Activated T-cell treated with anti-CD3 and anti-CD28 coated beads, Interleukin-2, amount 50 U/mL, for 24 hours (primary cell): ENCODE measurements at regions not wholly inside any gene's neighbourhood (a gene's known extent, or its start where the extent isn't known, plus 50 kb on each side); places are given as distances from the start of the nearest gene placed in this dataset.
"Not testable (repeated sequence)": the region's sequence is repeated elsewhere in the genome, so short reads cannot be mapped to it uniquely, and the experiment has no call there.

Source experiments
- DNase-seq: peaks from one replicate; pipeline ENCODE4 v3.0.0-alpha.2; 2020
- H3K27ac Mint-ChIP-seq: 2 replicates; pipeline ENCODE4 v1.8.0; 2020; ENCODE audit warnings: mild to moderate bottlenecking, mixed read lengths
- H3K27me3 Mint-ChIP-seq: 2 replicates; pipeline ENCODE4 v1.8.0; 2020; ENCODE audit warnings: mixed read lengths
- H3K36me3 Mint-ChIP-seq: 2 replicates; pipeline ENCODE4 v1.8.0; 2020; ENCODE audit warnings: low read depth, mixed read lengths
- H3K4me1 Mint-ChIP-seq: 2 replicates; pipeline ENCODE4 v1.8.0; 2020; ENCODE audit warnings: low read depth, mixed read lengths
- H3K4me3 Mint-ChIP-seq: 2 replicates; pipeline ENCODE4 v1.8.0; 2020; ENCODE audit warnings: mild to moderate bottlenecking, moderate library complexity, mixed read lengths
- H3K9me3 Mint-ChIP-seq: 2 replicates; pipeline ENCODE4 v1.8.0; 2020; ENCODE audit warnings: mixed read lengths

- Mint-ChIP-seq H3K4me1 (peaks cover 3% of the 10 kb centered on the region), H3K27ac (no peak overlapping the region), H3K36me3 (no peaks in the 10 kb centered on the region), H3K9me3 (peaks cover 3% of the 10 kb centered on the region), H3K27me3 (peaks cover 4% of the 10 kb centered on the region), H3K4me3 (no peak overlapping the region)
- no peak for DNase-seq
Observed at GRCh38 chr2:2600366-2600765, 269.3 kb upstream of the MYT1L start.

GRCh38 chr2:2599441-2599840 lies 268.4 kb upstream of the MYT1L start:
- DNase-seq = no peak
- Mint-ChIP-seq H3K9me3 (peaks cover 3% of the 10 kb centered on the region), H3K4me1 (peaks cover 3% of the 10 kb centered on the region), H3K27me3 (peaks cover 4% of the 10 kb centered on the region), H3K27ac (no peak overlapping the region), H3K36me3 (no peaks in the 10 kb centered on the region), H3K4me3 (no peak overlapping the region)

DNA sequence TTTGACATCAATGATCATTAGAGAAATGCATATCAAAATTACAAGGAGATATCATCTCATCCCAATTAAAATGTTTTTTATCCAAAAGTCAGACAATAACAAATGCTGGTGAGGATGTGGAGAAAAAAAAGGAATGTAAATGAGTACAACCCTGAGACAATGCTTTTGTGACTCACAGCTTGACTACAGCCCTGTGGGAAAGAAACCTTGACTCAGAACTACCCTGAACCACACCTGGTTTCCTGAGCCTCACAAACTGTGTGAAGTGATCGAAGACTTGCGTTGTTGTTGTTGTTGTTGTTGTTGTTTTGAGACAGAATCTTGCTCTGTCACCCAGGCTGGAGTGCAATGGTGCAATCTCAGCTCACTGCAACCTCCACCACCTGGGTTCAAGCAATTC lies 266.6 kb upstream of the MYT1L start:
- Mint-ChIP-seq H3K9me3 (peaks cover 8% of the 10 kb centered on the region), H3K27me3 (peaks cover 7% of the 10 kb centered on the region), H3K36me3 (no peaks in the 10 kb centered on the region), H3K4me3 (no peak overlapping the region), H3K27ac (no peak overlapping the region), H3K4me1 (peaks cover 3% of the 10 kb centered on the region)
- no peak for DNase-seq

GRCh38 chr2:2591542-2591940 lies 260.5 kb upstream of the MYT1L start:
- no peak for DNase-seq
- Mint-ChIP-seq H3K9me3 (peaks cover 8% of the 10 kb centered on the region), H3K36me3 (no peaks in the 10 kb centered on the region), H3K4me1 (no peaks in the 10 kb centered on the region), H3K27me3 (peaks cover 4% of the 10 kb centered on the region), H3K27ac (no peak overlapping the region), H3K4me3 (no peak overlapping the region)

GRCh38 chr2:2590841-2591541 lies 259.9 kb upstream of the MYT1L start:
- H3K9me3 Mint-ChIP-seq = peaks cover 8% of the 10 kb centered on the region
- no peak overlapping the region for H3K4me3 Mint-ChIP-seq
- H3K27ac Mint-ChIP-seq = no peak overlapping the region
- H3K27me3 Mint-ChIP-seq = peaks cover 4% of the 10 kb centered on the region
- DNase-seq = no peak
- H3K36me3 Mint-ChIP-seq = no peaks in the 10 kb centered on the region
- H3K4me1 Mint-ChIP-seq = no peaks in the 10 kb centered on the region

- no peaks in the 10 kb centered on the region for H3K36me3 Mint-ChIP-seq
- peaks cover 5% of the 10 kb centered on the region for H3K9me3 Mint-ChIP-seq
- H3K4me1 Mint-ChIP-seq = no peaks in the 10 kb centered on the region
- peaks cover 4% of the 10 kb centered on the region for H3K27me3 Mint-ChIP-seq
- H3K4me3 Mint-ChIP-seq = no peak overlapping the region
- no peak overlapping the region for H3K27ac Mint-ChIP-seq
- DNase-seq = no peak
Observed at GRCh38 chr2:2590141-2590540, 259.1 kb upstream of the MYT1L start.

GRCh38 chr2:2588777-2589176 lies 257.7 kb upstream of the MYT1L start:
- no peak for DNase-seq
- Mint-ChIP-seq H3K27me3 (peaks cover 4% of the 10 kb centered on the region), H3K9me3 (peaks cover 5% of the 10 kb centered on the region), H3K4me3 (no peak overlapping the region), H3K36me3 (no peaks in the 10 kb centered on the region), H3K27ac (no peak overlapping the region), H3K4me1 (no peaks in the 10 kb centered on the region)

DNA sequence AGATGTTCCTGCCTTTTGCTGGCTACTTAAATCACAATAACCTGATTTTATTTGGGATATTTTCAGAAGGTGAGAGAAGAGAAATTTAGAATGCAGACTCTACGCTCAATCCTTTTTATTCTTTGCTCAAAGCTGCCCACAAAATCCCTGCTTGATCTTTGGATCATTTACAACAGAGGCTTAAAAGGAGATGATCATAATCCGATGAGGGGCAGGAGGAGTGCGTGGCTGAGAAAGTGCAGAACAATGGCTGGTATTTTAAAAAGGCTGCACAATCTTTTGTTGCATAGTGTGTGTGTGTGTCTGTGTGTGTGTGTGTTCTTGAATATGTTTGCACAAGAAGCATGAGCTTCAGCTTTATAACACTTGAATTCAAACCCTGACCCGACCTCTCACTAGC lies 256.3 kb upstream of the MYT1L start:
- H3K27me3 Mint-ChIP-seq = no peaks in the 10 kb centered on the region
- H3K9me3 Mint-ChIP-seq = no peaks in the 10 kb centered on the region
- H3K36me3 Mint-ChIP-seq = no peaks in the 10 kb centered on the region
- no peaks in the 10 kb centered on the region for H3K4me1 Mint-ChIP-seq
- no peak overlapping the region for H3K4me3 Mint-ChIP-seq
- H3K27ac Mint-ChIP-seq = no peak overlapping the region
- DNase-seq = no peak

DNA sequence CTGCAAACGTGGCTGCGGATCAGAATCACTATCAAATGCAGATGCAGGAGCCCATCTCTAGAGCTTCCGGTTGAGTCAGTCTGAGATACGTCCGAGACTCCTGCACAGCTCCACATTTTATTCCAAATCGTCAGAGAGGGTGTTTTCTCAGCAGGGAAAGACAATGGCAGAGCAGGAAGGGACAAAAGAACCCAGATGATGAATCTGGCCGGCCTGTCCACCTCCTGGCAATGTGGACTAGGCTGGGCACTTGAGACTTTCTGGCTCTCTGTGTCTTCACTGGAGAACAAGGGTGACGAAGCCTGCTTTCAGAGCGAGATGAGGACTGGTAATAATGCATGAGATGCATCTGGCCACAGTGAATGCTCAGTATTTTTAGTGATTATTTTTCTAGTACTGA lies 255.9 kb upstream of the MYT1L start:
- no peaks in the 10 kb centered on the region for H3K36me3 Mint-ChIP-seq
- no peak overlapping the region for H3K27ac Mint-ChIP-seq
- no peaks in the 10 kb centered on the region for H3K9me3 Mint-ChIP-seq
- no peaks in the 10 kb centered on the region for H3K27me3 Mint-ChIP-seq
- no peak for DNase-seq
- no peak overlapping the region for H3K4me3 Mint-ChIP-seq
- no peaks in the 10 kb centered on the region for H3K4me1 Mint-ChIP-seq

GRCh38 chr2:2586068-2586776 lies 255.1 kb upstream of the MYT1L start:
- H3K27ac Mint-ChIP-seq = no peak overlapping the region
- no peak for DNase-seq
- no peaks in the 10 kb centered on the region for H3K27me3 Mint-ChIP-seq
- no peaks in the 10 kb centered on the region for H3K36me3 Mint-ChIP-seq
- no peaks in the 10 kb centered on the region for H3K4me1 Mint-ChIP-seq
- no peaks in the 10 kb centered on the region for H3K9me3 Mint-ChIP-seq
- H3K4me3 Mint-ChIP-seq = no peak overlapping the region

- H3K27ac Mint-ChIP-seq = no peak overlapping the region
Observed at GRCh38 chr2:2582998-2583545, 252.0 kb upstream of the MYT1L start.

GRCh38 chr2:2581331-2582159 lies 250.5 kb upstream of the MYT1L start:
- Mint-ChIP-seq H3K9me3 (no peaks in the 10 kb centered on the region), H3K36me3 (no peaks in the 10 kb centered on the region), H3K27ac (no peak overlapping the region), H3K4me1 (no peaks in the 10 kb centered on the region), H3K27me3 (no peaks in the 10 kb centered on the region), H3K4me3 (no peak overlapping the region)
- peak; percentile 6 for DNase-seq

More at GRCh38 chr2:2582998-2583545, 252.0 kb upstream of the MYT1L start:
- Mint-ChIP-seq H3K27me3 (no peaks in the 10 kb centered on the region), H3K4me1 (no peaks in the 10 kb centered on the region), H3K36me3 (no peaks in the 10 kb centered on the region), H3K9me3 (no peaks in the 10 kb centered on the region), H3K4me3 (no peak overlapping the region)
- peak; percentile 5 for DNase-seq

DNA sequence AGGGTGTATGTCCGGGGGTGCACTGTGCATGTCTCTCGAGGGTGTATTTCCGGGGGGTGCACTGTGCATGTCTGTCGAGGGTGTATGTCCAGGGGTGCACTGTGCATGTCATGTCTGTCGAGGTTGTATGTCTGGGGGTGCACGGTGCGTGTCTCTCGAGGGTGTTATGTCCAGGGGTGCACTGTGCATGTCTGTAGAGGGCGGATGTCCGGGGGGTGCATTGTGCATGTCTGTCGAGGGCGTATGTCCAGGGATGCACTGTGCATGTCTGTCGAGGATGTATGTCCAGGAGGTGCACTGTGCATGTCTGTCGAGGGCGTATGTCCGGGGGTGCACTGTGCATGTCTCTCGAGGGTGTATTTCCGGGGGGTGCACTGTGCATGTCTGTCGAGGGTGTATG lies 249.8 kb upstream of the MYT1L start:
- H3K27ac Mint-ChIP-seq, H3K36me3 Mint-ChIP-seq, H3K9me3 Mint-ChIP-seq, H3K4me1 Mint-ChIP-seq, H3K4me3 Mint-ChIP-seq, H3K27me3 Mint-ChIP-seq: not testable (repeated sequence)
- DNase-seq = peak; percentile 12

- no peaks in the 10 kb centered on the region for H3K27me3 Mint-ChIP-seq
- no peak overlapping the region for H3K4me3 Mint-ChIP-seq
- DNase-seq = peak; percentile 5
- no peaks in the 10 kb centered on the region for H3K4me1 Mint-ChIP-seq
- no peaks in the 10 kb centered on the region for H3K36me3 Mint-ChIP-seq
- no peaks in the 10 kb centered on the region for H3K9me3 Mint-ChIP-seq
- no peak overlapping the region for H3K27ac Mint-ChIP-seq
Observed at GRCh38 chr2:2580341-2580740, 249.3 kb upstream of the MYT1L start.
